ENCODE measurements at regions not wholly inside any gene's neighbourhood (a gene's known extent, or its start where the extent isn't known, plus 50 kb on each side); places are given as distances from the start of the nearest gene placed in this dataset.
A peak's percentile ranks its signal among the peaks of the same experiment; 100 is the strongest.

GRCh38 chr22:27433585-27434190, 367.9 kb downstream of the MN1 start:
- TF ChIP-seq REST (IDR thresholded peaks at IDR 0.05; ENCODE audit: insufficient read depth in 1 of 2, low read depth in 2 of 2, low read length in 2 of 2) (no peak), TAF1 (IDR thresholded peaks at IDR 0.05; ENCODE audit: borderline replicate concordance, insufficient read depth, low read length) (no peak), SIN3A (IDR thresholded peaks at IDR 0.05; ENCODE audit: borderline replicate concordance, insufficient read depth, low read length) (no peak), FOXP2 (optimal IDR thresholded peaks at IDR 0.05; ENCODE audit: borderline replicate concordance, extremely low read depth, extremely low read length, insufficient read depth) (no peak), POLR2AphosphoS5 (IDR thresholded peaks at IDR 0.05; ENCODE audit: low read depth, low read length) (no peak)

DNA sequence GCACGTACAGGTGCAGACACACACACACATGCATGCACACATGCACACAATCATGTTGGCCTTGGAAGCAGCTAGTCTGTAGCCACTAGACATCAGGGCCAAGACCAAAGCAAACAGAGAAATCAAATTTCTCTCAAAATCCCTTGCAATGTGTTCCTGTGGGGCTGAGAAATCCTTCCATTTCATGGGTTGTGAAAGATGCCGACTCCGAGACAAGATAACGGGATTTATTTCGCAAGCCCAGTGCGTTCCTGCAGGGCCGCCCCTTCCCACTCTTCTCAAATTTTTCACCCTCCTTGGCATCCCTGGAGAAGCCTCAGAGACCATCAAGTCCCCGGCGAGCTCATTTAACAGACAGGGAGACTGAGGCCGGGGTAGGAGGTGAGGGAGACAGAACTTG, 366.7 kb downstream of the MN1 start:
- no peak for TF ChIP-seq REST (IDR thresholded peaks at IDR 0.05; ENCODE audit: insufficient read depth in 1 of 2, low read depth in 2 of 2, low read length in 2 of 2)
- no peak for TF ChIP-seq POLR2AphosphoS5 (IDR thresholded peaks at IDR 0.05; ENCODE audit: low read depth, low read length)
- TF ChIP-seq TAF1 (IDR thresholded peaks at IDR 0.05; ENCODE audit: borderline replicate concordance, insufficient read depth, low read length): no peak

DNA sequence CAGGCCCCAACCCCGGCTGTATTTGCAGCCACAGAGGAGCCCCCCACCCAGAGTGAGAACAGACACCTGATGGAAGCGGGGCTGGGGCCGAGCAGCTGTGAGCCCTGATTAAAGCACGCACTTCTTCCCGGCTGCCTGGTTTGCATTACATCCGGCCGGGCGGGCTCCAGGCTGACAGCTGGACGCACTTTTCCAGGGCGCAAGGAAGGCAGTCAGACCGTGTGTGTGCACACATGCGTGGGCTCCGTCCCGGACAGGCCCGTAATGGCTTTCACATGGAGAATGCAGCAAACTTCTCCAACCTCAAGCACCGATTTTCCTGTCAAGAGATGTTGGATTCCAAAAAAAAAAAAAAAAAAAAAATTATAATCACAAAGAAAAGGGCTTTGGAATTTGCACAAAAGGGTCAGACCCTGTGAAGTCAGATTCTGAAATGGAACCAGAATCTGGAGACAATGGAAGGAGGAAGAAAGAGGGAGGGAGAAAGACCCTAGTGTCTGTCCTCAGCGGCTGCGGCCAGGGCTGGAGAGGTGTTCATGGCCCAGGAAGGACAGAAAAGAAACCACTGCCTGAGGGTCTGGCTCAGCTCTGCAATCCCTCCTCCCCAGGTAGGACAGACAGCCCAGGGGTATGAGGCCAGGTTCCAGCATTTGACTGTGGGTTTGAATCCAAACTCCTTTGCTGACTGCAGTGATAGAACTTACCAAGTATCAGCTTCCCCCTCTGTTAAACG, 365.5 kb downstream of the MN1 start:
- TF ChIP-seq TAF1 (IDR thresholded peaks at IDR 0.05; ENCODE audit: borderline replicate concordance, insufficient read depth, low read length): no peak
- peak; percentile 27; the same call in 1 of the 2 replicates for TF ChIP-seq SIN3A (IDR thresholded peaks at IDR 0.05; ENCODE audit: borderline replicate concordance, insufficient read depth, low read length)
- peak; percentile 92 for TF ChIP-seq FOXP2 (optimal IDR thresholded peaks at IDR 0.05; ENCODE audit: borderline replicate concordance, extremely low read depth, extremely low read length, insufficient read depth)
- no peak for TF ChIP-seq POLR2AphosphoS5 (IDR thresholded peaks at IDR 0.05; ENCODE audit: low read depth, low read length)
- TF ChIP-seq REST (IDR thresholded peaks at IDR 0.05; ENCODE audit: insufficient read depth in 1 of 2, low read depth in 2 of 2, low read length in 2 of 2): peak in 1 of 2 experiments; percentile 34; a peak in 1 of 4 replicates

GRCh38 chr22:27436591-27436990, 365.0 kb downstream of the MN1 start:
- TF ChIP-seq REST (IDR thresholded peaks at IDR 0.05; ENCODE audit: insufficient read depth in 1 of 2, low read depth in 2 of 2, low read length in 2 of 2): no peak
- no peak for TF ChIP-seq POLR2AphosphoS5 (IDR thresholded peaks at IDR 0.05; ENCODE audit: low read depth, low read length)
- TF ChIP-seq TAF1 (IDR thresholded peaks at IDR 0.05; ENCODE audit: borderline replicate concordance, insufficient read depth, low read length): no peak
- TF ChIP-seq SIN3A (IDR thresholded peaks at IDR 0.05; ENCODE audit: borderline replicate concordance, insufficient read depth, low read length): no peak
- no peak for TF ChIP-seq FOXP2 (optimal IDR thresholded peaks at IDR 0.05; ENCODE audit: borderline replicate concordance, extremely low read depth, extremely low read length, insufficient read depth)

Data from PFSK-1 (cell line).